ENCODE measurements at regions not wholly inside any gene's neighbourhood (a gene's known extent, or its start where the extent isn't known, plus 50 kb on each side); places are given as distances from the start of the nearest gene placed in this dataset.

DNA sequence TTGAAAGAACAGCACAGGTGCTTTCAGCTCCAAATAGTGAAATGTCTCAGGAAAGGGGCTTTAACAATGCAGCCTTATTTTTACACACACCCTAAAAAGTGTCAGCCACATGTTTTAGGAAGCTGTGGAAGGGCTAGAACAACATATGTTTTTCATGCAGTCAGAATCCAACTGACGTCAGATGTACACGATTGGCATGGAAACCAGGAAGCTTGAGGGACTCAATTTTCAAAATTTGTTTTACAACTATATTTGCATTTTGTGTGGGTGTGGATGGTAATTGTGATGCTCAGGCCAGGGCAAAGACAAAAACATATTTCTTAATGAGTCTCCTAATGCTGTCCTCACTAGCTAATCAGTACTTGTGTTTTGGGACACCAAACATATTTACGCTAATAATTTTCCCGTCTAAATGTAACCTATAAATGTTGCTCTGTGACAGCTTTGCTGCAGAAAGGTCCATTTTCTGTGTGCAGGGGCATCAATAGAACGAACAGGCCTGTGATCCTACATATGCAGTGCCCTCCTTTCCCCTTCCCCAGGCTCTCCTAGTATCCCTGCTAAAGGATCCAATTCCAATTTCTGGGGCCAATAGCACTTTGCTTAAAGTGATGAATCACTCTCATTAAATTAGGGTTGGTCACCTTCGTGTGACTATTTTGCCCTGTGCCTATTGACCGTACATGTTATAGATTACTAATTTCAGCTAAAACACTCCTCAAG, 434.0 kb upstream of the CDH5 start:
- no peak for DNase-seq (ENCODE audit: low read depth)
- H3K4me3 ChIP-seq (ENCODE audit: control insufficient read depth, low read depth, low read length) = no peak overlapping the region
- TF ChIP-seq, protein P1, sequence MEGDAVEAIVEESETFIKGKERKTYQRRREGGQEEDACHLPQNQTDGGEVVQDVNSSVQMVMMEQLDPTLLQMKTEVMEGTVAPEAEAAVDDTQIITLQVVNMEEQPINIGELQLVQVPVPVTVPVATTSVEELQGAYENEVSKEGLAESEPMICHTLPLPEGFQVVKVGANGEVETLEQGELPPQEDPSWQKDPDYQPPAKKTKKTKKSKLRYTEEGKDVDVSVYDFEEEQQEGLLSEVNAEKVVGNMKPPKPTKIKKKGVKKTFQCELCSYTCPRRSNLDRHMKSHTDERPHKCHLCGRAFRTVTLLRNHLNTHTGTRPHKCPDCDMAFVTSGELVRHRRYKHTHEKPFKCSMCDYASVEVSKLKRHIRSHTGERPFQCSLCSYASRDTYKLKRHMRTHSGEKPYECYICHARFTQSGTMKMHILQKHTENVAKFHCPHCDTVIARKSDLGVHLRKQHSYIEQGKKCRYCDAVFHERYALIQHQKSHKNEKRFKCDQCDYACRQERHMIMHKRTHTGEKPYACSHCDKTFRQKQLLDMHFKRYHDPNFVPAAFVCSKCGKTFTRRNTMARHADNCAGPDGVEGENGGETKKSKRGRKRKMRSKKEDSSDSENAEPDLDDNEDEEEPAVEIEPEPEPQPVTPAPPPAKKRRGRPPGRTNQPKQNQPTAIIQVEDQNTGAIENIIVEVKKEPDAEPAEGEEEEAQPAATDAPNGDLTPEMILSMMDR (IDR thresholded peaks at IDR 0.05; ENCODE audit: control insufficient read depth, insufficient read depth, low read depth, low read length, missing control alignments) = no peak

DNA sequence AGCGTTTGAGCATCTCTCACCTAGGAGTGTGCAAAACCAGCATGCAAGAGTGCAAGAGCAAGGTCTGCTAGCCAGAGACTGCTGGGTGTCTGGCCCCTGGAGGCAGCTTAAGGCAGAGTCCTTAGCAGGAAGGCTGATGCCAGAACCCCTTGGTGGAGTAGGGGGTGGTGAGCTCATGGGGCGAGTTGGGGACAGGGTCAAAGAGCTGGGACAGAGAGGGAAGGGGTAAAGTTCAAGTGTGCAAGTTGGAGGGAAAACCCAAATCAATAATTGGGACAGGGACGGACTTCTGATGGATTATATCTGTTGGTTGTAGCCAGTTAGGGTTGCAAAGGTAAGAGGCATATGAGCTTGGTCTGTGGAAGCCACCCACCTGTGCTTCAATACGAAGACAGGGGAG, 443.6 kb upstream of the CDH5 start:
- H3K4me3 ChIP-seq (ENCODE audit: control insufficient read depth, low read depth, low read length) = no peak overlapping the region
- TF ChIP-seq, protein P1 (IDR thresholded peaks at IDR 0.05; ENCODE audit: control insufficient read depth, insufficient read depth, low read depth, low read length, missing control alignments) = no peak
- DNase-seq (ENCODE audit: low read depth) = no peak

DNA sequence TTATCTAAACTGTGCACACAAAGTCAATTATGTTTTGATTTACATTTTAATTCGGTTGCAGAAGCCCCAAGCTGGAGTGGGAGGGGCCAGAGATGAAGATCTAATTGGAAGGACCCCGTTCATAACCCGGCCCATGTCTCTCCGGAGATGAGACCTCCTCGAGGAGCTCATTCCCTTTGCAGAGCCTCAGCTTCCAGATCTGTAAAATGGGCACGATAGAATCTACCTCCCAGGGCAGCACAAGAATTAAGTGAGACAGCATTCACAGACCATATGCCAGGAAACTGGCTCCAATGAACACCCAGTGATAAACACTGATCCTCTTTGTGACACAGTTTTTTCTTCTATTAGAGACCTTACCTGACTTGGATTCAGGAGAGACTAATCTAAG, 446.5 kb upstream of the CDH5 start:
- TF ChIP-seq, protein P1 (IDR thresholded peaks at IDR 0.05; ENCODE audit: control insufficient read depth, insufficient read depth, low read depth, low read length, missing control alignments) = no peak
- no peak for DNase-seq (ENCODE audit: low read depth)
- H3K4me3 ChIP-seq (ENCODE audit: control insufficient read depth, low read depth, low read length) = no peak overlapping the region

DNA sequence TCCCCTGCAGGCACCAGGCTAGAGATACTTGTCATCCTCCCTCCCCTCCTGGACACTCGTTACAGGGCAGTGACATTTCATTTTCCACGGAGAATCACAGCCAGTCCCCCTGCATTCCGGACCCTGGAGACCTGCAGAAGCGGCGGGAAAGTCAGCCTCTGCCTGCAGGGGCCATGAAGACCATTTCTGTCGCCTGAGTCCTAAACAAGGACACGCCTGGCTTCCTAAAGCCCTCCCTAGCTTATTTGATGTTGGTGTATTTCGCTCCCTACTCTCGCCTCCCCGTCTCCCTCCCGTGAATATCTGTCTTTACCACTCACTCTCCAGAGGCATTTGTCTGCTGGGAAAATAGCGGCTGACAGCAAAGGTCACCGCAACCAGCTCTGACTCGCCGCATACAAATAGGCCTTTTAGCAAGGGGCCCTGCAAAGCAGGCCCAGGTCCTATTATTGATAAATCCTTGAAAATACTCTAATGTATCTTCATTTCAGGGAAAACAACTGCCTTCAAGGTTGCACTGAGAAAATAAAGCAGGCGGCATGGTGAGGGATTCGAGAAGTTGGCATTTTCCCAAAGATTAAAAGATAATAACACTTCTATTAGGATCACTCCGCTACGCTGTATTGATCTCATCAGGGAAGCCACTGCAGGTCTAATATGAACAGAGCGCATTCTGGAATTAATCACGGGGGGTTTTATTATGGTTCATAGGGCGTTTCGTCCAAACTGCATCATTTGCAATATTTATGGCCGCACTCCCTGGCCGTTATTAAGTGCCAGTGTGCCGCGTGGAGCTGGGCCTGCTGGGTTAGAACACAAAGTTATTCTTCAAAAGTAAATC, 447.1 kb upstream of the CDH5 start:
- no peak for DNase-seq (ENCODE audit: low read depth)
- TF ChIP-seq, protein P1 (IDR thresholded peaks at IDR 0.05; ENCODE audit: control insufficient read depth, insufficient read depth, low read depth, low read length, missing control alignments) = no peak
- H3K4me3 ChIP-seq (ENCODE audit: control insufficient read depth, low read depth, low read length) = no peak overlapping the region

- no peak for DNase-seq (ENCODE audit: low read depth)
- no peak overlapping the region for H3K4me3 ChIP-seq (ENCODE audit: control insufficient read depth, low read depth, low read length)
- TF ChIP-seq, protein P1 (IDR thresholded peaks at IDR 0.05; ENCODE audit: control insufficient read depth, insufficient read depth, low read depth, low read length, missing control alignments) = no peak
These were observed 449.0 kb upstream of the CDH5 start for GRCh38 chr16:65917466-65917865.

GRCh38 chr16:65916995-65917394, 449.5 kb upstream of the CDH5 start:
- TF ChIP-seq, protein P1 (IDR thresholded peaks at IDR 0.05; ENCODE audit: control insufficient read depth, insufficient read depth, low read depth, low read length, missing control alignments) = no peak
- no peak for DNase-seq (ENCODE audit: low read depth)
- no peak overlapping the region for H3K4me3 ChIP-seq (ENCODE audit: control insufficient read depth, low read depth, low read length)

All from AG09309 (cell line).